ENCODE measurements at regions not wholly inside any gene's neighbourhood (a gene's known extent, or its start where the extent isn't known, plus 50 kb on each side); places are given as distances from the start of the nearest gene placed in this dataset.

- peak overlapping the region; percentile 35 for H3K4me3 Mint-ChIP-seq
- H3K4me1 Mint-ChIP-seq, result peaks cover 77% of the 10 kb centered on the region
- no peaks in the 10 kb centered on the region for H3K9me3 Mint-ChIP-seq
- no peaks in the 10 kb centered on the region for H3K36me3 Mint-ChIP-seq (ENCODE audit: low read depth)
- H3K27me3 Mint-ChIP-seq (ENCODE audit: low read depth), result no peaks in the 10 kb centered on the region
- no peak for TF ChIP-seq CTCF (conservative IDR thresholded peaks at IDR 0.05)
- H3K27ac Mint-ChIP-seq (ENCODE audit: unreplicated experiment), result peak overlapping the region; percentile 75
- DNase-seq (ENCODE audit: low read depth, low spot score), result no peak
Measured at GRCh38 chr12:124509300-124509675, 58.1 kb downstream of the NCOR2 start.

GRCh38 chr12:124508381-124509079, 58.9 kb downstream of the NCOR2 start:
- H3K4me3 Mint-ChIP-seq, result no peak overlapping the region
- no peak for TF ChIP-seq CTCF (conservative IDR thresholded peaks at IDR 0.05)
- H3K9me3 Mint-ChIP-seq, result no peaks in the 10 kb centered on the region

GRCh38 chr12:124507188-124508109, 60.0 kb downstream of the NCOR2 start:
- DNase-seq (ENCODE audit: low read depth, low spot score), result no peak
- peak overlapping the region; percentile 48 for H3K4me3 Mint-ChIP-seq
- TF ChIP-seq CTCF (conservative IDR thresholded peaks at IDR 0.05), result no peak
- no peaks in the 10 kb centered on the region for H3K9me3 Mint-ChIP-seq
- H3K4me1 Mint-ChIP-seq, result peaks cover 69% of the 10 kb centered on the region
- no peaks in the 10 kb centered on the region for H3K27me3 Mint-ChIP-seq (ENCODE audit: low read depth)
- no peak overlapping the region for H3K27ac Mint-ChIP-seq (ENCODE audit: unreplicated experiment)
- H3K36me3 Mint-ChIP-seq (ENCODE audit: low read depth), result peaks cover 3% of the 10 kb centered on the region

More at GRCh38 chr12:124508381-124509079, 58.9 kb downstream of the NCOR2 start:
- DNase-seq (ENCODE audit: low read depth, low spot score), result no peak
- peak overlapping the region; percentile 81 for H3K27ac Mint-ChIP-seq (ENCODE audit: unreplicated experiment)
- H3K4me1 Mint-ChIP-seq, result peaks cover 73% of the 10 kb centered on the region
- no peaks in the 10 kb centered on the region for H3K27me3 Mint-ChIP-seq (ENCODE audit: low read depth)
- H3K36me3 Mint-ChIP-seq (ENCODE audit: low read depth), result peaks cover under 1% of the 10 kb centered on the region

GRCh38 chr12:124506832-124507153, 60.6 kb downstream of the NCOR2 start:
- H3K36me3 Mint-ChIP-seq (ENCODE audit: low read depth), result peaks cover 3% of the 10 kb centered on the region
- no peaks in the 10 kb centered on the region for H3K27me3 Mint-ChIP-seq (ENCODE audit: low read depth)
- no peak overlapping the region for H3K27ac Mint-ChIP-seq (ENCODE audit: unreplicated experiment)
- TF ChIP-seq CTCF (conservative IDR thresholded peaks at IDR 0.05), result no peak
- DNase-seq (ENCODE audit: low read depth, low spot score), result no peak
- no peaks in the 10 kb centered on the region for H3K9me3 Mint-ChIP-seq
- no peak overlapping the region for H3K4me3 Mint-ChIP-seq
- H3K4me1 Mint-ChIP-seq, result peaks cover 68% of the 10 kb centered on the region

- H3K27me3 Mint-ChIP-seq (ENCODE audit: low read depth), result no peaks in the 10 kb centered on the region
- H3K36me3 Mint-ChIP-seq (ENCODE audit: low read depth), result peaks cover 3% of the 10 kb centered on the region
- H3K4me3 Mint-ChIP-seq, result no peak overlapping the region
- H3K4me1 Mint-ChIP-seq, result peaks cover 72% of the 10 kb centered on the region
- TF ChIP-seq CTCF (conservative IDR thresholded peaks at IDR 0.05), result no peak
- no peak overlapping the region for H3K27ac Mint-ChIP-seq (ENCODE audit: unreplicated experiment)
- DNase-seq (ENCODE audit: low read depth, low spot score), result no peak
- H3K9me3 Mint-ChIP-seq, result no peaks in the 10 kb centered on the region
Measured at GRCh38 chr12:124506145-124506831, 61.1 kb downstream of the NCOR2 start.

All from neural crest cell (in vitro differentiated cells).